HG03064 (cell line): ENCODE measurements at regions not wholly inside any gene's neighbourhood (a gene's known extent, or its start where the extent isn't known, plus 50 kb on each side); places are given as distances from the start of the nearest gene placed in this dataset.
A peak's percentile ranks its signal among the peaks of the same experiment; 100 is the strongest.
"Not testable (repeated sequence)": the region's sequence is repeated elsewhere in the genome, so short reads cannot be mapped to it uniquely, and the experiment has no call there.

Experiments used
- ATAC-seq: cut with Tn5 transposase; IDR thresholded peaks from one replicate; pipeline ENCODE4 v1.9.1; 2021; ENCODE audit warnings: low read depth; ENCODE audit not compliant: unreplicated experiment

DNA sequence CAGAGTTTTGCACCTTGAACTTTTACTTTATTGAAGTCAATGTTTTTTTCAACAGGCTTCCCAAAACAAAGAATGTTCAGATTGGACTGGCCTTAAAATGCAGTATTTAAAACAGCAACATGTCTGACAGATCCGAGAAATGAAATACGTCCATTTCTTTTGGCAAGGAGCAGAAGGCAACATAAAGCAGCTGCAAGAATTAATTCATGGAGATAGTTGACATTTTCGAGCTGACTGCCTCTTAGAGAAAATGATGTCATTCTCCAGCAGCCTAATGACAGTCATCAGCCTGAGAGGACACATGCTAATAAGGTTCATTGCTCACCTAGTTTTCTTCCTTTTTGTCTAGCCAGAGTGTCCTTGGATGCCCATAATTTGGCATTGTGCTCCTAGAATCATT, 232.2 kb upstream of the SEMA6A start:
- no peak for ATAC-seq

DNA sequence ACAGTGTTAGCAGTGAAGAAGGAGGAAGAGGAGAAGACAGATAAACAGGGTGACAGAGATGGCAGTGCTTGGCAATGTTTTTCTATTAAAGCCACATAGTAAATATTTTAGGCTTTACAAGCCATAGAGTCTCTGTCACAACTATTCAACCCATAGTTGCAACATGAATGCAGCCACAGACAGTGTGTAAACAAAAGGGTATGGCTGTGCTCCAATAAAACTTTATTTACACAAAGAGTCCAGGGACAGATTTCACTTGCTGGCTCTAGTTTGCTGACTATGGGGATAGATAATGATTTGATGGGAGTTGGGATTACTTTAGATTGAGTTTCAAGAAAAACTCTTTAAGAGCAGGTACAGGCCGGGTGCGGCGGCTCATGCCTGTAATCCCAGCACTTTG, 224.8 kb upstream of the SEMA6A start:
- ATAC-seq: no peak

DNA sequence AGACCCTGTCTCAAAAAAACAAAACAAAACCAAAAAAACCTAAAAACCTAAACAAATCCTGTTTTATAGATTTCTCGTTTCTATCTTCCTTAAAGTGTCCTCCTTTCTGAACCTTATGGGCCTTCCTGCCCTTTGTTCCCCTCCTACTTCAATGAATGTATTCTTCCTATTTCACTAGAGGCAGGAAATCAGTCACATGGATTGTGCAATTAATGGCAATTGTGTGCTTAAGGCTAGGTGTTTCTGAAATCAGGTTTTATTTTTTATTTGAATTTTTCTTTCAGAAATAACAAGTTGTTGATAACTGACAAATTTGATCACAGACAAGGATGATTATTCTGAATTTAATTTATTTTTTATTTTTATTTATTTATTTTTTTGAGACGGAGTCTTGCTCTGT, 220.6 kb upstream of the SEMA6A start:
- ATAC-seq: no peak

DNA sequence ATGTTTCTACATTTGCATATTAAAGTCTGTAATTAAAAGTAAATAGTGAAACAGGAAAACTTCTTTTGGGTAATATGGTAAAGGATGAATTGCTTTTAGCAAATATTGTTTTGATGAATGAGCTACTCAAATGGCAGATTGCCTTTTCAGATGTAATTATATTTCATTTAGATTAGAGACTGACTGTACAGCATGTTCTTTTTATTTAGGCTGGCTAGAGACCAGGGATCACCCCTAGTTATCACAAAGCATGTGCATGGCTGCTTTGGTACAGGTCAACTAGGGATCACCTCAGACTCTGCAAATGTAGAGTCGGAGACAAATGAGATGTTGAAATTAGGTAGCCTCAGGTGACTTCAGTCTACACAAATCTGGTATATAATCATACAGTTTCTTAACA, 214.9 kb upstream of the SEMA6A start:
- no peak for ATAC-seq

DNA sequence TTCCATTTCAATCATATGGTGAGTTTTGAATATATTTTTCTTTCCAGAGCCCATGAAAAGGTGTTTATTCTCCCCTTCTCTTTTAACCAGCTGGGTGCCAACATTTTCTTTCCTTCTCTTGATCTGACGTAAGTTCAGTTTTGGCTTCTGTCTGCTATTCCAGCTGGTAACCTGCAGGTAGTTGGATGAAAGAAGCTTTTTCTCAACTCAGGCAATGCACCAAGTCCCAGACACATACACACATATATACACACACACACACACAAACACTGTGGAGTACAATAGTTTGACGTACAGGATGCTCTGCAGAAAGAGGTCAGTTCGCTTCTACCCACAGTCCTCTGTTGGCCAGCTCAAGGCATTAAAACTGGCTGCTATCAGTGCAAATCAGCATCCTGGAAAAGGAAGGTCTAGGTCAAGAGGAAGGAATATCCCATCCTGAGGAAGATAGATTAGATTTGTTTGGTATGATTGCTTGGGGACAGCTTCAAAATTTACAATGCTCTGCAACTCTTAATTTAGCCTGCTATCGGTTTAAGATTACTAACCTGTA, 214.3 kb upstream of the SEMA6A start:
- ATAC-seq: no peak

DNA sequence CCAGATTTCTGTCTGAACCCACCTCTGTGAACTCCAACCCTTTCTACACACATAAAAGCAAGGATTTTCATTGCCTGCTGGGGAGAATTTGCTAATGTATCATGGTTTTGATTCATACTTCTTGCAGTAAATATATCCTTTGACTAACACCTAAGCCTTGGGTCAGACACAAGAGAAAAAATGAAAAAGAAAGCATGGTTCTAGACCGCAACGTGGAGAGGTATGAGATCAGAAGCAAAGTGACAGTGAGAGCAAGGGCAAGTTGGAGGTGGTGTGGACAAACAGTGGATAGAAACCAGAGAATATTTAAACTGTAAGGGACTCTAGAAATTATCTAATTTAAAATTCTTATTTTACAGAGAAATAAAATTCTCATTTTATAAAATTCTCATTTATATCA, 212.9 kb upstream of the SEMA6A start:
- no peak for ATAC-seq

DNA sequence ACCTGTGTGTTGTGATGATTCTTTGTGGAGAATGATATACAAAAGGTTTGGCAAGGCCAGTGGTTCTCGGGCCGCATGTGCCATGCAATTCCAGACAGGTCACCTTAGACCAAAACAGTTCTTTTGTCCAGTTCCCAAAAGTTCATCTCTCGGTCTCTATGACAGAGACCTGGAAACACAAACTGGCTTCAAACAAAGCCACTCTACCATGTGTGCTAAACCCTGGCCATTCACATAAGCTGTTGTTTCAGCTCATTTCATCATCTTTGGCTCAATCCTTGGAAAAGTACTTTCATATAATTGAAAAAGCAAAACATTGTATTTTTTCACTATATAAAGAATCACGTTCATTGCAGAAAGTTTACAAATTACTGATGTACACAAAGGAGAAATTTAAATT, 210.5 kb upstream of the SEMA6A start:
- ATAC-seq: no peak

DNA sequence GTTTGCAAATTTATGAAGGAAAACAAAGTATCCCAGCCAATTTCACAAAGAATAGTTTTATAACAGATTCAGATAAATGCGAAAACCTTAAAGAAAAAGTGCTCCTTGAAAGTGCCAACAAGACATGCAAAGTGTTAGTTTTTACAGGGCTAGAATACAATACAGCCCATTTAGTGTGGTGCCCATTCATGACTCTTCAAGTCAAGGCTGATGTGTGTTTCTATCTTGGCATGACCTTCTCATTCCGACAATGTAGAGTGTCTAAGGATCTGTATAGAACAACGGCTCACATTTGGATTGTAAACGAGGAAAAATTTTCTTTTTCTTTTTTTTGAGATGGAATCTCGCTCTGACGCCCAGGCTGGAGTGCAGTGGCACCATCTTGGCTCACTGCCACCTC, 205.2 kb upstream of the SEMA6A start:
- ATAC-seq: no peak

DNA sequence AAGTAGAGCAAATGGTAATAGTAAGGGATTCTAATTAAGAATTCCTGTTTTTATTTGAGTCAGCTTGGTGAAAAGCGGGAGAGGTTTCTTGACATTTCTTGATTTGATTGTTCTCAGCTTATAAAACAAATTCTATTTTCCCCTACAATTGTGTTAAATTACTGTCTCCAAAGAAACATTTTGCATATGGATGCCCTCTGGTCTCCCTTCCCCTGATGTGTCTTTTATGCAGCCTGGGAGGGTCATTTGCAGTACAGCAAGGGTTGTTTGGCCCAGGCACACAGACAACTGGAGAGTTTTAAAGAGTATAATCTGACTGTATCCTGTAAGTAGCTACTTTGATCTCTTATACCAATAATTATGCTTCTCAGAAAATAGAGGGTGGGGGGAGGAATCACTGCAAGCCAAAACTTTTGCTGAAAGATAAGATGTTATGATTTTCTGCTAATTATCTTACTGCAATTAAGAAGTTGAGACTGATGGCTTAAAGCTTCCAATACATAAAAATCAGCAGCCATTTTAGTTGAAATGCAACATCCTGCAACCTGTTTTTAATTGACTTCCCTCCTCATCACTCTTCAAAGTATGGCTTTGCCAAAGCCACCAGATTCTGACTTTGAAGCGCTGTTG, 204.1 kb upstream of the SEMA6A start:
- no peak for ATAC-seq

DNA sequence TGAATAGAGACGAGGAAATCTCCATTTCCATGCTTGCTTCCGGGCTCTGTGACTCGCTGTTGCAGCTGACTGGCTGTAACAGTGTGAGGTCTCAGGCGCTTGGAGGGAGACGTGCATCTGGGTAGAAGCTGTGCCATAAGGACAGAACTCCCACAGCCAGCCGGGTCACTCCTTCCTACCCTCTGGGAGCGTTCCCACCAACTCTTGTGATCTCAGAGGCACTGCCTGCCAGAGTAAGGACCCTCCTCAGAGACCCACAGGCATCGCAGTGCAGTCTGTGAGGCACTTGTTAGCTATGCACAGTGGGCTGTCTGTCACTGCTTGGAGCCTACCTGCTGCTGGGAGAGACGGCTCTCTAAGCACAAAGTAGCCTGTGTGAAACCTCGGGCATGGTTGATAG, 203.4 kb upstream of the SEMA6A start:
- ATAC-seq: no peak

DNA sequence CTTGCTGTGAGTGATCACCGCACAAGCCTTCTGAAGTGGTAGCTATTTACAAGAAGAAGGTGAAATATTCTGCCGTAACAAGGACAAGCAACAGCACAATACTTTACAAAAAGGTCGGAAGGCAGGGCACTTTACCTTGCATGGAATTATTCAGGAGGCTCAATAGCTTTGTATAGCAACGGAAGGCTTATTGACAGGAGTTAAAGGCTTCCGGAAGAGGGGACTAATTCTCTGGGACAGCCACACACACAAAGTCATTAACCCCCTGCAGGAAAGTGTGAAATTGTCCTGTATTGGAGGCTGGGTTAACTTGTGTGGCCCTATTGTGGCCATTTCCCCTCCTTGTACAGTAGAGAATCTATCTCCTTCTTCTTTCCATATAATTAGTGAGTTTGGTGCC, 199.3 kb upstream of the SEMA6A start:
- ATAC-seq: no peak

DNA sequence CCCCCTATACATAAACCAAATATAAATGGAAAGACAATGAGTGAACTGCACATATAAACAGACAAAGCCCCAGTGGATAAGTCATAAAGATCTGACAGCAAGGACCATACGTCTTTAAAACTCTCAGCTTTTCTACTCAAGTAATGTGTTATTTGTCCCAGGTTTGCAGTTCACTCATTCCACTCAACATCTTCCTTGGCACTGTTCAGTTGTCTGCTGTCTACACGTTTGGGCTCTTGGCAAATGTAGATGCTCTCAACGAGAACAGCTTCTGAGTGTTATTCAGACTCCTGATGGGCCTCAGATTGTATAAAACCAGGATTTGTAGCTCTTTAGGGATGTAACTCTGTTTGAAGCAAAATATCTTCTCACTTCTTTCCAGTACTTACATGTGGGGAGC, 198.2 kb upstream of the SEMA6A start:
- no peak for ATAC-seq

DNA sequence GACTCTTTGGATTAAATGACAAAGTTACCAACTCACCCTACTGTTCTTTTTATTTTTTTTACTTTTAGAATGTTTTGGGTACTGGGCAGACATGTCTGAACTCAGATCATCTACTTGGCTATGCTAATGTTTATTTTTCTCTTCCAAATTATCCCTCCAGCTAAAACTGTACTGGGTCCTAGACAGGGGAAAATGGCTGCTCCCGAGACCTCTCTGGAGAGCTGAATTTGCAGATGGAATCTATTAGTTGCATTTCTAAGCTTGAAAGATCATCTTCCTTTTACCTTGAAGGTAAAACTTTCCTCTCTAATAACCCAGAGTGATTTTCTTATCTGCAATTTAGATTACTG, 197.5 kb upstream of the SEMA6A start:
- ATAC-seq: no peak

DNA sequence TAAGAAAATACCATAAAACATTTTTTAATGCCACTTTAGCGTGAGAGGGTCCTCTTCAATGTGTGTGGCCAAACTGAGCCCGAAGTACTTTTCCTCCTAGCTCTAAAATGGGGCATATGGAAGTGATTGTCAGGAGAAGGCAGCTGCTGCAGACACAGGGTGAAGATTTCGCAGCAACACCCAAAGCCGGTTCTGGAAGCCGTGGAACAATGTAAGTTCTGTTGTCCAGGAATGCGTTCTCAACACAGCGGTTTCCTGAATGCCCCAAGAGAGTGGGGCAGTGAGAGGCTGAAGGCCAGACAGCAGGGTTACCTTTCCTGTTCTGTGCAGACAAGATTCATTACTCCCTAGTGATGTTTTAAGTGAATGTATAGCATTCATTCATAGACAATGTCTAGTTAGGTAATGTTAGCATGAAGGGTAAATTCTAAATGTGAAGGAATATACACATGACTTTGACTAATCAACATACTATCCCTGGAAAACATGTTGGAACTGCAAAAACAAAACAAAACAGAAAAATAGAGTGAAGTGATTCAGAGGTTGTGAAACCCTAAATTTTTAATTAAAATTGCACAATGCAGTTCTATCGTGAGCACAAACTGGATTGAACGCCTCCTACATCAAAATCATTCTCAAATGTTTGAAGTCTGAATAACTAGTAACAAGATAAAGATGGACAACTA, 197.0 kb upstream of the SEMA6A start:
- no peak for ATAC-seq

DNA sequence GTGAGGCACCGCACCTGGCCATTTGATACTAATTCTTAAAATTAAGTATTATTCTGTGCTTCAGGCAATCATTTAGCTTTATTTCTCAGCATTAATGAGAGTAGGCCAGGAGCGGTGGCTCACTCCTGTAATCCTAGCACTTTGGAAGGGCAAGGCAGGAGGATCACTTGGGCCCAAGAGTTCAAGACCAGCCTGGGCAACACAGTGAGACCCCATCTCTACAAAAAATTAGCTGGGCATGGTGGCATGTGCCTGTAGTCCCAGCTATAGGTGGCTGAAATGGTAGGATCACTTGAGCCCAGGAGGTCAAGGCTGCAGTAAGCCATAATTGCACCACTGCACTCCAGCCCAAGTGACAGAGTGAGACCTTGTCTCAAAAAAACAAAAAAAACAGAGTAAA, 195.3 kb upstream of the SEMA6A start:
- not testable (repeated sequence) for ATAC-seq

DNA sequence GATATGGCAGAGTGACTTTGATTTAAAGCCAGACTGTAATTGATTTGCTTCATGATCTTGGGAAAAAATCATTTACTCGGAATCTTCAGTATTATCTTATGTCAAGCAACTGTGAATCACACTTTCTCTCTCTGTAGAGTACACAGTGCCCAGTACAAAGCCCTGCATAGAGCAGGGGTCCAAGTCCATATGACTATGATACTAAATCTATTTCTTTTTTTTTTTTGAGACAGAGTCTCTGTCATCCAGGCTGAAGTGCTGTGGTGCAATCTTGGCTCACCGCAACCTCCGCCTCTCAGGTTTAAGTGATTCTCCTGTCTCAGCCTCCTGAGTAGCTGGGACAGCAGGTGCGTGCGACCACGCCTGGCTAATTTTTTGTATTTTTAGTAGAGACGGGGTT, 194.8 kb upstream of the SEMA6A start:
- ATAC-seq: no peak

DNA sequence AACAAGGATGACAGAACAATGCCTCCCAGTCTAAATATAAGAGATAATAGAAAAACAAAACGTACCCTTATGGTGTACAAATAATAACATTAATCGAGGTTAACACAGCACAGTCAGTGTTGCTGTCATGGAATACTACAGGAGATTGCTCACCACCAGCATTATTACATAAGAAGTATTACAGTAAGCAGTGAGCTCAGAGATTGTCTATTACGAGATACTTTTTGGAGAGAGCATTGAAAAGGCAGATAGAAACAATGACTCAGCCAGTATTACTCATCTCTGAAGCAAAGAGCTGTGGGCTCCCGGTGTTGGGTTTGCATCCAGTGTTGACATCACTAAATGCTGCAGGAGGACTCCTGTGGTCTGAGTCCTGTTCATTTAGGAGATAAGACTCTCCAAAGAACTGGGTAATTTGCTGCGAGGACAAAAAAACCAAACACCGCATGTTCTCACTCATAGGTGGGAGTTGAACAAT, 191.9 kb upstream of the SEMA6A start:
- ATAC-seq: peak; percentile 36

DNA sequence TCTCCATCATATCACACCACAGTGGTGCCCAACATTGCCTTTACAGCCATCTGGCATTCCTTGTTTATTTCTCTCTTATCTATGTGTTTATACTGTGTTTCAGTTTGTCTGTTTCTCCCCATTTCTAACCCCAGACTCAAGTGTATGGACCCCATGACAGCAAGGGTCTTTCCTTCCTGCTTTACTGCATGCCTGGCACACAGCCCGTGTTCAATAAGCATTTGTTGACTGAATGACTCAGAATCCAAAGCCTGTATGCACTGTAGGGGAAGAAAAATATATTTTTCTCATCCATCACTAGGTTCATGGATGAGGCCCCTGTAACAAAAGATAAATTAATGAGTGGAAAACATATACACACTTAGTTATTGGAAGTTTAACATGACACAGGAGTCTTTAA, 190.8 kb upstream of the SEMA6A start:
- ATAC-seq: no peak

DNA sequence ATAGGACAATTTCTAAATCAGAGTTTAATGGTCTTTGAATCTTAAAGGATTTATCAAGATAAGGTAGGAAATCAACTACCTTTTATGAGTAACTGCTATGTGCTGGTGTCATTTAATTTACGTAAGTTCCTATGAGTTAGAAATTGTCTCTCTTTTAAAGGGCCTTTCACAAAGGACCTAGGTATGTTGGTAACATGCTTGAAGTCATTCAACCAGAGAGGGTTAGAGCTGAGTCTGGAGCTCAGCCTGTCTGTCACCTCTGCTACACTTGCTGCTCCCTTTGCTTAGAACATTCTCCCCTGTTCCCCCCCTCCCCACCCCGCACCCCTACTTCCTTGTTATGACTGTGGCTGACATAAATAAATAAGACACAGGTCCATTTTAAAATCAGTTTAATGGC, 190.3 kb upstream of the SEMA6A start:
- ATAC-seq: no peak

DNA sequence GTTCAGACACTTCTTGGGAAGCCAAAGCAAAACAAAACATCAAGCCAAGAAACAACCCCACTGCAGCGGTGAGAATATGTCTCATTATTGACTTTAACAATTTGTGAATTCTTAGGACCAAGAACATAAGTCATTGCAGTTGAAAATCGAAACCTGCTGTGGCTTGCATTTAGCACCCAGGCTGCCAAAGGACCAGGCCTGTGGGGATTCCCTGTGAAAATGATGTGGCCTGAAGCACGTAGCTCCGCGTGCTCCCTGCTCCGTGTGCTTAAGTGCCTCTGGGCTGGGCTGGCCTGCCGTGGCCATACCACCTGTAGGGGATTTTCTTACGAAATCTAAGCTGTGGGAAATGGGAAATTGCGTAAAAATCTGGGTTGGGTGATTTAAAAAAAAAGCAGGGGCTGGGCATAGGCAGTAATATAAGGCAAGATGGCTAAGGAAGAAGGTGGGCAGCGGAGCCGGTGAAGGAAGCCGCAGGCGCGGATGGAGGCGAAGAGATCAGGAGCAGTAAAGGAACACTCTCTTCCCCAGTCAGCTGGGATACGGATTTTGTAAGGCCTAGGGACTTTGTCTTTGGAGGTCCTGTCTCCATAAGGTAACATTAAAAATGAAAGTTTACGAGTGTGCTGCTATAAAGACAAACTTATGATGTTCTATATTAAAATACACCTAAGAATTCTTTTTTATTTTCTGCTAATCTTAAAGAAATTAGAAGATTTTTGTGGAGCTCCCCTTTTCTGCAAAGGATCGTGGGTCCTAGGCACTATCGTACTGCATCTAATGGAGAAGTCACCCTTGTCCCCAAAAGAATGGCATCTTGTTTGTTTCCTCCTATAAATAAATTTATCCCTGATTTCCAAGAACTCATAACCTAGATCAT, 189.6 kb upstream of the SEMA6A start:
- ATAC-seq: peak; percentile 71

DNA sequence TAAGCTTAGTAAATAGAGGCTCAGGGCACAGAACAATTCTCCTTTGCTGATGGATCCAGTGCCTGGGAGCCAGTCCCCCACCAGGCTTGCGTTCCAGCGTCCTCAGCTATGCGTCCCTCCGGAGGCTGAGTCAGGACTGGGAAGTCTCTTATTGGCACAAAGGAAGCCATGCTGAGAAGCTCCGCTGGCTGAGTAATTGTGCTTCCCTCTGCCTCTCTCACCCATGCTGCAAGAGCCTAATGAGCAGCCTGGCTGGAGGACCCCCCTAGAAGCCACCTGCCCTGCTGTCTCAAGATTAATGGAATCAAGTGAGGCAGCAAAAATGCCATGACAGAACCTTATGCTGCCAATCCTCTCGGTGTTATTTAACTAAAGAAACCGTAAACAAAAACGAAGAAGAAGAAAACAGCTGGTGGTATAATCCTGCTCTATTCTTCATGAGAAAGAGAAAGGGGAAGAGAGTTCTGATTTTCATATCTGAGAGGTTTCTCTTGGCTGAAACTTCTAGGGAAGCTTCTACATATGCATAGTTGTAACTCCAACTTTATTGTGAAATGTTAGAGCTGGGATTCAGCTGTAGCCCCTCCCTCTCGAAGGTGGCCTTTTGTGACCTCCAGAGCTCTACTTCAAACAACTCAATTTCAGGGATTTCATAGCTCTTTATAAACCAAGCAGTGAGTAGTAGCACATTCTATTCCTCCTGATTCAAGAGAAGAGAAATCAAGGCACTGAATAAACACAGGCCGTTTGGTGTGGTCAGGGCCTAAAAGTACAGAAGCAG, 185.4 kb upstream of the SEMA6A start:
- no peak for ATAC-seq
